ENCODE measurements at regions not wholly inside any gene's neighbourhood (a gene's known extent, or its start where the extent isn't known, plus 50 kb on each side); places are given as distances from the start of the nearest gene placed in this dataset.

- DNase-seq (ENCODE audit: extremely low read depth, insufficient read length): no peak
- TF ChIP-seq CTCF (IDR thresholded peaks at IDR 0.05; ENCODE audit: insufficient read depth, low read length, poor library complexity, severe bottlenecking): no peak
- H3K4me3 ChIP-seq (replicated peaks; ENCODE audit: low read depth, low read length): no peak overlapping the region
- H3K27me3 ChIP-seq (replicated peaks; ENCODE audit: control insufficient read depth, insufficient read depth, low read length): no peaks in the 10 kb centered on the region
- H3K36me3 ChIP-seq (ENCODE audit: control insufficient read depth, insufficient read depth, low read length): no peaks in the 10 kb centered on the region
Measured at GRCh38 chr5:40397091-40397490, 282.6 kb upstream of the PTGER4 start.

GRCh38 chr5:40396317-40396716, 283.4 kb upstream of the PTGER4 start:
- TF ChIP-seq CTCF (IDR thresholded peaks at IDR 0.05; ENCODE audit: insufficient read depth, low read length, poor library complexity, severe bottlenecking): no peak
- DNase-seq (ENCODE audit: extremely low read depth, insufficient read length): no peak
- Histone ChIP-seq H3K27me3 (replicated peaks; ENCODE audit: control insufficient read depth, insufficient read depth, low read length) (no peaks in the 10 kb centered on the region), H3K36me3 (ENCODE audit: control insufficient read depth, insufficient read depth, low read length) (no peaks in the 10 kb centered on the region), H3K4me3 (replicated peaks; ENCODE audit: low read depth, low read length) (no peak overlapping the region)

- H3K36me3 ChIP-seq (ENCODE audit: control insufficient read depth, insufficient read depth, low read length): no peaks in the 10 kb centered on the region
- DNase-seq (ENCODE audit: extremely low read depth, insufficient read length): no peak
- H3K4me3 ChIP-seq (replicated peaks; ENCODE audit: low read depth, low read length): no peak overlapping the region
- H3K27me3 ChIP-seq (replicated peaks; ENCODE audit: control insufficient read depth, insufficient read depth, low read length): no peaks in the 10 kb centered on the region
- TF ChIP-seq CTCF (IDR thresholded peaks at IDR 0.05; ENCODE audit: insufficient read depth, low read length, poor library complexity, severe bottlenecking): no peak
Measured at GRCh38 chr5:40395251-40395650, 284.5 kb upstream of the PTGER4 start.

- no peak for DNase-seq (ENCODE audit: extremely low read depth, insufficient read length)
- TF ChIP-seq CTCF (IDR thresholded peaks at IDR 0.05; ENCODE audit: insufficient read depth, low read length, poor library complexity, severe bottlenecking): no peak
Measured at GRCh38 chr5:40394698-40395097, 285.0 kb upstream of the PTGER4 start.

GRCh38 chr5:40391642-40392041, 288.1 kb upstream of the PTGER4 start:
- no peak for TF ChIP-seq CTCF (IDR thresholded peaks at IDR 0.05; ENCODE audit: insufficient read depth, low read length, poor library complexity, severe bottlenecking)
- no peak for DNase-seq (ENCODE audit: extremely low read depth, insufficient read length)
- H3K27me3 ChIP-seq (replicated peaks; ENCODE audit: control insufficient read depth, insufficient read depth, low read length): no peaks in the 10 kb centered on the region
- H3K36me3 ChIP-seq (ENCODE audit: control insufficient read depth, insufficient read depth, low read length): no peaks in the 10 kb centered on the region
- H3K4me3 ChIP-seq (replicated peaks; ENCODE audit: low read depth, low read length): no peak overlapping the region

More at GRCh38 chr5:40394698-40395097, 285.0 kb upstream of the PTGER4 start:
- H3K36me3 ChIP-seq (ENCODE audit: control insufficient read depth, insufficient read depth, low read length): no peaks in the 10 kb centered on the region
- no peak overlapping the region for H3K4me3 ChIP-seq (replicated peaks; ENCODE audit: low read depth, low read length)
- no peaks in the 10 kb centered on the region for H3K27me3 ChIP-seq (replicated peaks; ENCODE audit: control insufficient read depth, insufficient read depth, low read length)
